RWPE2 (cell line): ENCODE measurements at regions not wholly inside any gene's neighbourhood (a gene's known extent, or its start where the extent isn't known, plus 50 kb on each side); places are given as distances from the start of the nearest gene placed in this dataset.

ENCODE experiments used
- ATAC-seq: fragments of 200-7000 bp; cut with Tn5 transposase; 3 replicates; pipeline ENCODE4 v1.9.1; 2021; ENCODE audit warnings: low read depth
- DNase-seq: peaks from one replicate; pipeline ENCODE4 v3.0.0-alpha.2; 2020; ENCODE audit warnings: low spot score
- H3K27ac ChIP-seq: fragments of 450-650 bp; 2 replicates; pipeline ENCODE4 v1.5.1; 2017; ENCODE audit warnings: mild to moderate bottlenecking; ENCODE audit not compliant: poor library complexity, severe bottlenecking
- H3K27me3 ChIP-seq: fragments of 250-450 bp; sonication (Bioruptor Pico); 2 replicates; pipeline ENCODE4 v1.5.1; 2021; ENCODE audit warnings: mild to moderate bottlenecking, moderate library complexity; ENCODE audit not compliant: insufficient read depth, poor library complexity, severe bottlenecking
- H3K36me3 ChIP-seq: fragments of 250-450 bp; sonication (Bioruptor Pico); 2 replicates; pipeline ENCODE4 v1.5.1; 2020; ENCODE audit warnings: low read depth, mild to moderate bottlenecking, moderate library complexity
- H3K4me1 ChIP-seq: fragments of 250-450 bp; sonication (Bioruptor Pico); 2 replicates; pipeline ENCODE4 v1.5.1; 2021; ENCODE audit warnings: mild to moderate bottlenecking, moderate library complexity; ENCODE audit not compliant: insufficient read depth, poor library complexity, severe bottlenecking
- H3K4me3 ChIP-seq: fragments of 250-450 bp; sonication (Bioruptor Pico); 2 replicates; pipeline ENCODE4 v1.5.1; 2021; ENCODE audit warnings: mild to moderate bottlenecking, moderate library complexity; ENCODE audit not compliant: severe bottlenecking
- H3K9me3 ChIP-seq: fragments of 250-450 bp; sonication (Bioruptor Pico); 2 replicates; pipeline ENCODE4 v1.5.1; 2021; ENCODE audit warnings: mild to moderate bottlenecking, moderate library complexity; ENCODE audit not compliant: severe bottlenecking
- TF ChIP-seq, protein P1 (sequence below): fragments of 450-650 bp; IDR thresholded peaks from one replicate; pipeline ENCODE4 v1.5.1; 2017; ENCODE audit warnings: mild to moderate bottlenecking, moderate library complexity; ENCODE audit not compliant: poor library complexity, severe bottlenecking

DNA sequence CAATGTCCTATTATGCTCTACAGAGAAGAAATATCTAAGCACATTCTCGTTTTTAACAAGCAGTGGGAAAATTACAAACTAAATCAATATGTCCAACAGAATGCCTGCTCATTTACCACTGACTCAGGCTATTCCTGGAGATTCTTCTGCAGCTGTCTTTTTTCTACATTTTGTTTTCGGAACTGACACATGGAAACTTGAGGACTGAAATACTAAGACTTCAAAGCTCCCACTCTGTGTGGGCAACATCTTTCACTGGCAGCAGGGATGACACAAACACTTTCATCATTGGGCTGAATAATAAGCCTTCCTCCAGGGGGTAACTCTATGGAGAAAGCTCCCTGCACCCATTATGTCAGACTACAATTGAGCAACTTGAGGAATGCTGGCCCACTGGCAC is 175.5 kb upstream of the NCAM2 start:
- H3K9me3 ChIP-seq: no peaks in the 10 kb centered on the region
- no peaks in the 10 kb centered on the region for H3K36me3 ChIP-seq
- no peak for ATAC-seq
- H3K27me3 ChIP-seq: peaks cover 12% of the 10 kb centered on the region
- TF ChIP-seq, protein P1, sequence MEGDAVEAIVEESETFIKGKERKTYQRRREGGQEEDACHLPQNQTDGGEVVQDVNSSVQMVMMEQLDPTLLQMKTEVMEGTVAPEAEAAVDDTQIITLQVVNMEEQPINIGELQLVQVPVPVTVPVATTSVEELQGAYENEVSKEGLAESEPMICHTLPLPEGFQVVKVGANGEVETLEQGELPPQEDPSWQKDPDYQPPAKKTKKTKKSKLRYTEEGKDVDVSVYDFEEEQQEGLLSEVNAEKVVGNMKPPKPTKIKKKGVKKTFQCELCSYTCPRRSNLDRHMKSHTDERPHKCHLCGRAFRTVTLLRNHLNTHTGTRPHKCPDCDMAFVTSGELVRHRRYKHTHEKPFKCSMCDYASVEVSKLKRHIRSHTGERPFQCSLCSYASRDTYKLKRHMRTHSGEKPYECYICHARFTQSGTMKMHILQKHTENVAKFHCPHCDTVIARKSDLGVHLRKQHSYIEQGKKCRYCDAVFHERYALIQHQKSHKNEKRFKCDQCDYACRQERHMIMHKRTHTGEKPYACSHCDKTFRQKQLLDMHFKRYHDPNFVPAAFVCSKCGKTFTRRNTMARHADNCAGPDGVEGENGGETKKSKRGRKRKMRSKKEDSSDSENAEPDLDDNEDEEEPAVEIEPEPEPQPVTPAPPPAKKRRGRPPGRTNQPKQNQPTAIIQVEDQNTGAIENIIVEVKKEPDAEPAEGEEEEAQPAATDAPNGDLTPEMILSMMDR: no peak
- no peaks in the 10 kb centered on the region for H3K4me1 ChIP-seq
- no peak overlapping the region for H3K27ac ChIP-seq
- no peak for DNase-seq
- H3K4me3 ChIP-seq: no peak overlapping the region

- H3K36me3 ChIP-seq: no peaks in the 10 kb centered on the region
- no peak for ATAC-seq
Observed at GRCh38 chr21:20852866-20853265, 145.3 kb upstream of the NCAM2 start.

DNA sequence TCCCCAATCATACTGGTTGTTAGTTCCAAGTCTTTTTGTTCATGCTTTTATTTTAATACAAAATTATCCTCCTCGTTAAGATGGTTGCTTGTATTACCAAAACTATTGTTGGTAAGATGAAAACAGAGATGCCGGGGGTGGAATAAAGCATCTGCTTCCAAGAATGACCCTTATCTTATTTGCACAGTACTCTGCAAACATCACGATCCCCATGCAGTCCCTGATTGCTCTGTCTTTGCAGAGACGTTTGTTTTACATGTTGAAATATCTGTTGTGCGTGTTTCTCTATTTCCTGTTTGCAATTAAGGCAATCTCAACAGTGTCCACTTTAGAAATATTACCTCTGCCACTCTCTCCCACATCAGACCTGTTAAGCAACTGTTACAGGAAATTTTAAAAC is 141.3 kb upstream of the NCAM2 start:
- H3K9me3 ChIP-seq: no peaks in the 10 kb centered on the region
- DNase-seq: no peak
- H3K4me1 ChIP-seq: no peaks in the 10 kb centered on the region
- H3K27me3 ChIP-seq: peaks cover 9% of the 10 kb centered on the region
- no peak for ATAC-seq
- H3K4me3 ChIP-seq: no peak overlapping the region
- TF ChIP-seq, protein P1: no peak
- H3K36me3 ChIP-seq: no peaks in the 10 kb centered on the region
- H3K27ac ChIP-seq: no peak overlapping the region

More at GRCh38 chr21:20852866-20853265, 145.3 kb upstream of the NCAM2 start:
- TF ChIP-seq, protein P1: no peak
- H3K4me3 ChIP-seq: no peak overlapping the region
- H3K4me1 ChIP-seq: no peaks in the 10 kb centered on the region
- H3K27me3 ChIP-seq: peaks cover 10% of the 10 kb centered on the region
- no peak for DNase-seq
- no peak overlapping the region for H3K27ac ChIP-seq
- no peaks in the 10 kb centered on the region for H3K9me3 ChIP-seq

GRCh38 chr21:20874202-20874601 is 124.0 kb upstream of the NCAM2 start:
- Histone ChIP-seq H3K9me3 (no peaks in the 10 kb centered on the region), H3K27me3 (peaks cover 23% of the 10 kb centered on the region), H3K36me3 (no peaks in the 10 kb centered on the region), H3K4me1 (no peaks in the 10 kb centered on the region), H3K27ac (no peak overlapping the region), H3K4me3 (no peak overlapping the region)
- DNase-seq: no peak
- TF ChIP-seq, protein P1: no peak
- ATAC-seq: no peak

GRCh38 chr21:20875742-20876141 is 122.5 kb upstream of the NCAM2 start:
- H3K27me3 ChIP-seq: peaks cover 31% of the 10 kb centered on the region
- TF ChIP-seq, protein P1: no peak
- H3K4me3 ChIP-seq: no peak overlapping the region
- DNase-seq (no peak), ATAC-seq (no peak)
- no peaks in the 10 kb centered on the region for H3K36me3 ChIP-seq
- H3K9me3 ChIP-seq: no peaks in the 10 kb centered on the region
- H3K27ac ChIP-seq: no peak overlapping the region
- no peaks in the 10 kb centered on the region for H3K4me1 ChIP-seq
